ENCODE measurements at regions not wholly inside any gene's neighbourhood (a gene's known extent, or its start where the extent isn't known, plus 50 kb on each side); places are given as distances from the start of the nearest gene placed in this dataset.

- Histone ChIP-seq H3K27ac (ENCODE audit: insufficient read depth, low read length) (no peak overlapping the region), H4K20me1 (ENCODE audit: control insufficient read depth, extremely low read depth, insufficient read depth, low read length) (no peaks in the 10 kb centered on the region), H3K4me1 (ENCODE audit: control insufficient read depth, extremely low read depth, insufficient read depth, low read length) (no peaks in the 10 kb centered on the region), H3K9ac (ENCODE audit: insufficient read depth, low read length) (no peak overlapping the region), H2AFZ (ENCODE audit: low read length) (no peak overlapping the region), H3K4me3 (replicated peaks in 1 of 4; ENCODE audit: control extremely low read depth in 1 of 4, insufficient read depth in 1 of 4, low read depth in 3 of 4, low read length in 4 of 4) (no peak overlapping the region), H3K36me3 (ENCODE audit: control insufficient read depth, insufficient read depth, low read length) (no peaks in the 10 kb centered on the region), H3K4me2 (ENCODE audit: extremely low read depth, insufficient read depth, low read length) (no peak overlapping the region), H3K79me2 (ENCODE audit: control insufficient read depth, insufficient read depth, low read length) (no peaks in the 10 kb centered on the region), H3K9me3 (ENCODE audit: control insufficient read depth, insufficient read depth, low read depth, low read length) (no peaks in the 10 kb centered on the region), H3K27me3 (ENCODE audit: control insufficient read depth, insufficient read depth, low read length) (peaks cover 3% of the 10 kb centered on the region)
- TF ChIP-seq EZH2 (IDR thresholded peaks at IDR 0.05; ENCODE audit: low read length, missing control alignments), result no peak
- TF ChIP-seq, protein P1, sequence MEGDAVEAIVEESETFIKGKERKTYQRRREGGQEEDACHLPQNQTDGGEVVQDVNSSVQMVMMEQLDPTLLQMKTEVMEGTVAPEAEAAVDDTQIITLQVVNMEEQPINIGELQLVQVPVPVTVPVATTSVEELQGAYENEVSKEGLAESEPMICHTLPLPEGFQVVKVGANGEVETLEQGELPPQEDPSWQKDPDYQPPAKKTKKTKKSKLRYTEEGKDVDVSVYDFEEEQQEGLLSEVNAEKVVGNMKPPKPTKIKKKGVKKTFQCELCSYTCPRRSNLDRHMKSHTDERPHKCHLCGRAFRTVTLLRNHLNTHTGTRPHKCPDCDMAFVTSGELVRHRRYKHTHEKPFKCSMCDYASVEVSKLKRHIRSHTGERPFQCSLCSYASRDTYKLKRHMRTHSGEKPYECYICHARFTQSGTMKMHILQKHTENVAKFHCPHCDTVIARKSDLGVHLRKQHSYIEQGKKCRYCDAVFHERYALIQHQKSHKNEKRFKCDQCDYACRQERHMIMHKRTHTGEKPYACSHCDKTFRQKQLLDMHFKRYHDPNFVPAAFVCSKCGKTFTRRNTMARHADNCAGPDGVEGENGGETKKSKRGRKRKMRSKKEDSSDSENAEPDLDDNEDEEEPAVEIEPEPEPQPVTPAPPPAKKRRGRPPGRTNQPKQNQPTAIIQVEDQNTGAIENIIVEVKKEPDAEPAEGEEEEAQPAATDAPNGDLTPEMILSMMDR (conservative IDR thresholded peaks at IDR 0.05 in 1 of 2, IDR thresholded peaks at IDR 0.05 in 1 of 2; ENCODE audit: low read depth in 1 of 2, low read length in 2 of 2), result no peak
- DNase-seq (ENCODE audit: low read depth in 2 of 2), result no peak
Observed at GRCh38 chr4:153061971-153062370, 125.8 kb downstream of the FHDC1 start.

DNA sequence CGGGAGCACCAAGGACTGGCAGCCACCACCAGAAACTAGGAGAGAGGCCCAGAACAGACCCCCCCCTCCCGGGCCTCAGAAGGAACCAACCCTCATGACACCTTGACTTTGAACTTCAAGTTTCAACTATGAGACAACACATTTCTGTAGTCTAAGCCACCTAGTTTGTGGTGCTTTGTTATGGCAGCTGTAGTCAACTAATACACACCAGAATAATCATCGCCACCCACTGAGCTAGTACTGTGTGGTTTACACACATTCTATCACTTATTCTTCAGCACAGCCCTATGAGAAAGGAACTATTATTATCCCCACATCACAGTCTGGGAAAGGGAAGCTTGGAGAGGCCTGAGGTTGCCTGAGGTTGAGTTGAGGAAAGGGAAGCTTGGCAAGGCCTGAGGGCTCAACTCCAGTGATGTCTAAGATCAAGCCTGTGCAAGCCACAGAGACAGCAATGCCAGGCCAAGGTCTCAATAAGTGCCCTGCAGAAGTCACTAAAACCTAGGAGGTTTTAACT is 126.6 kb downstream of the FHDC1 start:
- TF ChIP-seq EZH2 (IDR thresholded peaks at IDR 0.05; ENCODE audit: low read length, missing control alignments), result no peak
- TF ChIP-seq, protein P1 (conservative IDR thresholded peaks at IDR 0.05 in 1 of 2, IDR thresholded peaks at IDR 0.05 in 1 of 2; ENCODE audit: low read depth in 1 of 2, low read length in 2 of 2), result no peak
- Histone ChIP-seq H3K4me2 (ENCODE audit: extremely low read depth, insufficient read depth, low read length) (no peak overlapping the region), H3K9me3 (ENCODE audit: control insufficient read depth, insufficient read depth, low read depth, low read length) (no peaks in the 10 kb centered on the region)

DNA sequence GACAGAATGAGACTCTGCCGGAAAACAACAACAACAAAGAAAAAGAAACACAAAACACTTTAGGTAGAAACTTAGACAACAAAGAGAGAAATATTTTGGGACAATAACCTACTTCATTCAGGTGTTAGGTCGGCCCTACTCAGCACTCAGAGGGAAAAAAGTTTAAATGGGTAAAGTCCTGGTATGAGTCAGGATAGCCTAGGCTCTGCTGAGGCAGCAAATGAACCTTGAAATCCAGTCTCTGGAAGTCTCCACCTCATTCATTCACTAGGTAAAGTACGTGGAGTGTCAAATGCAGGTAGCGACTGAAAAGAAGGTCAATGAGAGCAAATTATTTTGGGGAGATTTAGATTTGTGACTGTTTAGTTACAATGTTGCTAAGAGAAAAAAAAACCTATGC is 127.4 kb downstream of the FHDC1 start:
- H3K79me2 ChIP-seq (ENCODE audit: control insufficient read depth, insufficient read depth, low read length), result no peaks in the 10 kb centered on the region
- no peaks in the 10 kb centered on the region for H3K4me1 ChIP-seq (ENCODE audit: control insufficient read depth, extremely low read depth, insufficient read depth, low read length)
- H2AFZ ChIP-seq (ENCODE audit: low read length), result no peak overlapping the region
- no peaks in the 10 kb centered on the region for H3K36me3 ChIP-seq (ENCODE audit: control insufficient read depth, insufficient read depth, low read length)
- H3K4me3 ChIP-seq (replicated peaks in 1 of 4; ENCODE audit: control extremely low read depth in 1 of 4, insufficient read depth in 1 of 4, low read depth in 3 of 4, low read length in 4 of 4), result no peak overlapping the region
- no peak overlapping the region for H3K27ac ChIP-seq (ENCODE audit: insufficient read depth, low read length)
- no peak for DNase-seq (ENCODE audit: low read depth in 2 of 2)
- no peak overlapping the region for H3K9ac ChIP-seq (ENCODE audit: insufficient read depth, low read length)
- no peak overlapping the region for H3K4me2 ChIP-seq (ENCODE audit: extremely low read depth, insufficient read depth, low read length)
- no peaks in the 10 kb centered on the region for H3K9me3 ChIP-seq (ENCODE audit: control insufficient read depth, insufficient read depth, low read depth, low read length)
- no peaks in the 10 kb centered on the region for H4K20me1 ChIP-seq (ENCODE audit: control insufficient read depth, extremely low read depth, insufficient read depth, low read length)
- no peaks in the 10 kb centered on the region for H3K27me3 ChIP-seq (ENCODE audit: control insufficient read depth, insufficient read depth, low read length)
- TF ChIP-seq, protein P1 (conservative IDR thresholded peaks at IDR 0.05 in 1 of 2, IDR thresholded peaks at IDR 0.05 in 1 of 2; ENCODE audit: low read depth in 1 of 2, low read length in 2 of 2), result no peak
- TF ChIP-seq EZH2 (IDR thresholded peaks at IDR 0.05; ENCODE audit: low read length, missing control alignments), result no peak

More for the DNA sequence above, 126.6 kb downstream of the FHDC1 start:
- Histone ChIP-seq H4K20me1 (ENCODE audit: control insufficient read depth, extremely low read depth, insufficient read depth, low read length) (no peaks in the 10 kb centered on the region), H3K27ac (ENCODE audit: insufficient read depth, low read length) (no peak overlapping the region), H3K27me3 (ENCODE audit: control insufficient read depth, insufficient read depth, low read length) (no peaks in the 10 kb centered on the region), H3K4me3 (replicated peaks in 1 of 4; ENCODE audit: control extremely low read depth in 1 of 4, insufficient read depth in 1 of 4, low read depth in 3 of 4, low read length in 4 of 4) (no peak overlapping the region), H3K9ac (ENCODE audit: insufficient read depth, low read length) (no peak overlapping the region), H3K4me1 (ENCODE audit: control insufficient read depth, extremely low read depth, insufficient read depth, low read length) (no peaks in the 10 kb centered on the region), H2AFZ (ENCODE audit: low read length) (no peak overlapping the region), H3K36me3 (ENCODE audit: control insufficient read depth, insufficient read depth, low read length) (no peaks in the 10 kb centered on the region), H3K79me2 (ENCODE audit: control insufficient read depth, insufficient read depth, low read length) (no peaks in the 10 kb centered on the region)
- DNase-seq (ENCODE audit: low read depth in 2 of 2), result no peak
